Neural crest cell (in vitro differentiated cells): ENCODE measurements at regions not wholly inside any gene's neighbourhood (a gene's known extent, or its start where the extent isn't known, plus 50 kb on each side); places are given as distances from the start of the nearest gene placed in this dataset.

Source experiments
- DNase-seq: peaks from one replicate; pipeline ENCODE4 v3.0.0; 2021; ENCODE audit warnings: low read depth, mixed read lengths, low spot score
- H3K27ac Mint-ChIP-seq: one replicate; pipeline ENCODE4 v1.8.0; 2021; ENCODE audit warnings: mild to moderate bottlenecking, mixed read lengths; ENCODE audit not compliant: unreplicated experiment
- H3K27me3 Mint-ChIP-seq: 2 replicates; pipeline ENCODE4 v1.8.0; 2021; ENCODE audit warnings: low read depth, mild to moderate bottlenecking, mixed read lengths
- H3K36me3 Mint-ChIP-seq: 2 replicates; pipeline ENCODE4 v1.8.0; 2021; ENCODE audit warnings: low read depth, mild to moderate bottlenecking, mixed read lengths
- H3K4me1 Mint-ChIP-seq: 2 replicates; pipeline ENCODE4 v1.8.0; 2021; ENCODE audit warnings: mixed read lengths
- H3K4me3 Mint-ChIP-seq: one replicate; pipeline ENCODE4 v1.8.0; 2021; ENCODE audit warnings: mild to moderate bottlenecking, mixed read lengths
- H3K9me3 Mint-ChIP-seq: 2 replicates; pipeline ENCODE4 v1.8.0; 2021; ENCODE audit warnings: mixed read lengths
- CTCF ChIP-seq: fragments of 200-600 bp; sonication (generic); conservative IDR thresholded peaks from 2 replicates; pipeline ENCODE4 v1.5.0; 2021; ENCODE audit warnings: antibody characterized with exemption, mild to moderate bottlenecking

GRCh38 chr4:129570326-129570725, 474.4 kb downstream of the C4orf33 start:
- Mint-ChIP-seq H3K27ac (no peak overlapping the region), H3K4me3 (no peak overlapping the region), H3K9me3 (peaks cover 7% of the 10 kb centered on the region), H3K27me3 (no peaks in the 10 kb centered on the region), H3K4me1 (no peaks in the 10 kb centered on the region), H3K36me3 (no peaks in the 10 kb centered on the region)
- no peak for TF ChIP-seq CTCF
- DNase-seq: no peak

GRCh38 chr4:129578336-129578735, 482.4 kb downstream of the C4orf33 start:
- H3K27ac Mint-ChIP-seq: no peak overlapping the region
- no peak for DNase-seq

GRCh38 chr4:129581305-129581704, 485.4 kb downstream of the C4orf33 start:
- H3K4me3 Mint-ChIP-seq: no peak overlapping the region
- H3K36me3 Mint-ChIP-seq: no peaks in the 10 kb centered on the region
- H3K27me3 Mint-ChIP-seq: no peaks in the 10 kb centered on the region
- no peaks in the 10 kb centered on the region for H3K4me1 Mint-ChIP-seq
- no peak for TF ChIP-seq CTCF
- no peak overlapping the region for H3K27ac Mint-ChIP-seq
- no peak for DNase-seq
- no peaks in the 10 kb centered on the region for H3K9me3 Mint-ChIP-seq

More at GRCh38 chr4:129578336-129578735, 482.4 kb downstream of the C4orf33 start:
- Mint-ChIP-seq H3K4me3 (no peak overlapping the region), H3K27me3 (no peaks in the 10 kb centered on the region), H3K4me1 (no peaks in the 10 kb centered on the region), H3K36me3 (no peaks in the 10 kb centered on the region), H3K9me3 (peaks cover 2% of the 10 kb centered on the region)
- TF ChIP-seq CTCF: no peak

- Mint-ChIP-seq H3K4me1 (no peaks in the 10 kb centered on the region), H3K27me3 (no peaks in the 10 kb centered on the region), H3K9me3 (peaks cover 8% of the 10 kb centered on the region), H3K4me3 (no peak overlapping the region), H3K27ac (no peak overlapping the region), H3K36me3 (peaks cover 2% of the 10 kb centered on the region)
- no peak for TF ChIP-seq CTCF
- no peak for DNase-seq
These were observed 487.9 kb downstream of the C4orf33 start for GRCh38 chr4:129583868-129584267.

GRCh38 chr4:129598582-129598981, 502.6 kb downstream of the C4orf33 start:
- H3K36me3 Mint-ChIP-seq: no peaks in the 10 kb centered on the region
- H3K4me1 Mint-ChIP-seq: no peaks in the 10 kb centered on the region
- DNase-seq: no peak
- H3K27ac Mint-ChIP-seq: no peak overlapping the region
- H3K4me3 Mint-ChIP-seq: no peak overlapping the region
- TF ChIP-seq CTCF: no peak
- peaks cover 6% of the 10 kb centered on the region for H3K9me3 Mint-ChIP-seq
- no peaks in the 10 kb centered on the region for H3K27me3 Mint-ChIP-seq

GRCh38 chr4:129600898-129601297, 504.9 kb downstream of the C4orf33 start:
- Mint-ChIP-seq H3K36me3 (no peaks in the 10 kb centered on the region), H3K9me3 (peaks cover 2% of the 10 kb centered on the region), H3K4me1 (no peaks in the 10 kb centered on the region), H3K27me3 (no peaks in the 10 kb centered on the region), H3K27ac (no peak overlapping the region), H3K4me3 (no peak overlapping the region)
- no peak for DNase-seq
- no peak for TF ChIP-seq CTCF
